Adipocyte (in vitro differentiated cells): ENCODE measurements at regions not wholly inside any gene's neighbourhood (a gene's known extent, or its start where the extent isn't known, plus 50 kb on each side); places are given as distances from the start of the nearest gene placed in this dataset.

Source experiments
- DNase-seq: peaks from one replicate; pipeline ENCODE4 v3.0.0-alpha.2; 2015; ENCODE audit warnings: low read depth
- H3K27me3 ChIP-seq: replicated peaks from 2 replicates; pipeline ENCODE4 v1.7.0; 2013; ENCODE audit warnings: mild to moderate bottlenecking, low read length, moderate library complexity; ENCODE audit not compliant: control insufficient read depth, insufficient read depth
- H3K36me3 ChIP-seq: 2 replicates; pipeline ENCODE4 v1.7.0; 2013; ENCODE audit warnings: low read length, mild to moderate bottlenecking, moderate library complexity; ENCODE audit not compliant: control insufficient read depth, insufficient read depth, severe bottlenecking
- H3K4me1 ChIP-seq: 2 replicates; pipeline ENCODE4 v1.7.0; 2013; ENCODE audit warnings: mild to moderate bottlenecking, low read length, moderate library complexity; ENCODE audit not compliant: control insufficient read depth, insufficient read depth
- H3K4me3 ChIP-seq: 2 replicates; pipeline ENCODE4 v1.7.0; 2013; ENCODE audit warnings: mild to moderate bottlenecking, low read length, moderate library complexity
- H3K9ac ChIP-seq: 2 replicates; pipeline ENCODE4 v1.7.0; 2013; ENCODE audit warnings: mild to moderate bottlenecking, low read length, moderate library complexity
- H3K9me3 ChIP-seq: 2 replicates; pipeline ENCODE4 v1.7.0; 2013; ENCODE audit warnings: mild to moderate bottlenecking, low read length, moderate library complexity; ENCODE audit not compliant: control insufficient read depth

DNA sequence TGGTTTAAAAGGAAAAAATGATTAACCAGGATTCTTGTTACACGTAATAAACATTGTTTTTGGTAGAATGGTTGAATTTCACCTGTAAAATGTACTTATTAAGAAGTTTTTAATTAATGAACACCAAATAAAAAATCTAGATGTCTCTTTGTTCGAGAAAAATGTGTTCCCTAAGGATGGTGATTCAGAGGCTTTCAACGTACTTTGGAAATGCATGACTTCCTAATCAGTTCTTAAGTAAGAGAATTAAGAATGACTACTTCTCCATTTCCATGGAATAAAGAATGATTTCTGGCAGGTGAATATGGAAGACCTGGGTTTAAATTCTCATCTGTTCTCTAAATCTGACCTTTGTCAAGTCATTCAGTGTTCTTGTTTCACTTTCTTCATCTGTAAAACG is 428.6 kb downstream of the KCNH5 start:
- H3K36me3 ChIP-seq = no peaks in the 10 kb centered on the region
- DNase-seq = no peak
- H3K4me1 ChIP-seq = no peaks in the 10 kb centered on the region
- H3K9me3 ChIP-seq = no peaks in the 10 kb centered on the region
- H3K9ac ChIP-seq = no peak overlapping the region
- H3K27me3 ChIP-seq = no peaks in the 10 kb centered on the region
- H3K4me3 ChIP-seq = no peak overlapping the region

DNA sequence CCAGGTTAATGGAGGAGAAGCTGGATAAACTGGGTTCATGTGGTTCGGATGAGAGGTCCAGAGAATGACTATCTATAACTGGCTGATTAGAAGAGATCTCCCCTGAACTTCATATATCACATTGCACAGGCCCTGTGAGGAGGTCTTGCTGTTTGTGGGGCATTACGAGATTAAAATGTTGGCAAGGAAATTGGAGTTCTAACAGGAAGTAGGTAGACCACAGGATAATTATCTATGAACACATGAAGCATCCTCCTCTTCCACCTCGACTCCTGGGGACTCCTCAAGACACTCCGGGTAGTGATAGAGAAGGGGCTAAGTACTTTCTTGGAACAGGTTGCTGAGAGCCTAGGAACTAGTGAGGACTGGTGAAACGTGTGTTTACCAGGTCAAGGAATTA is 418.8 kb downstream of the KCNH5 start:
- no peak overlapping the region for H3K9ac ChIP-seq
- no peaks in the 10 kb centered on the region for H3K36me3 ChIP-seq
- no peaks in the 10 kb centered on the region for H3K4me1 ChIP-seq
- DNase-seq = no peak
- no peaks in the 10 kb centered on the region for H3K27me3 ChIP-seq
- H3K4me3 ChIP-seq = no peak overlapping the region
- H3K9me3 ChIP-seq = no peaks in the 10 kb centered on the region

GRCh38 chr14:62629176-62629725 is 416.0 kb downstream of the KCNH5 start:
- Histone ChIP-seq H3K4me1 (no peaks in the 10 kb centered on the region), H3K9ac (no peak overlapping the region), H3K27me3 (no peaks in the 10 kb centered on the region), H3K36me3 (no peaks in the 10 kb centered on the region), H3K9me3 (no peaks in the 10 kb centered on the region), H3K4me3 (no peak overlapping the region)
- DNase-seq = no peak

DNA sequence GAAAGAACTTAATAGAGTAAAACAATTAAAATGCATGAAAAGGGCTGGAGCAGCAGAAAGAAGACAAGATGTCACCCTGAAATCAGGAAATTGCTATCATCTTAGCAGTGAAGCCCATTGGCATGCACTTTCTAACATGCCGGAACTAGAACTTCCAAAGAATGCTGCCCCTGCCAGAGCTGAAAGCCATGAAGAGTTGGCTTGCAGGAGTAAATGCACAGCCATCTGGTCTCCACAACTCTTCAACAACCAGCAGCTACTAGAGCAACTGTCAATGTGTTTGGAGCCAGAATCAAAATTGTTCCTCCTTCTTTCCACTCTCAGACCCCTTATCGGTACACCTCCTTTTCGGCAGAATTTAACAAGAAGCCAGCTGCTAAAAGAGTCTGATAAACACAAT is 414.1 kb downstream of the KCNH5 start:
- Histone ChIP-seq H3K9me3 (no peaks in the 10 kb centered on the region), H3K4me3 (no peak overlapping the region), H3K36me3 (no peaks in the 10 kb centered on the region), H3K9ac (no peak overlapping the region), H3K27me3 (no peaks in the 10 kb centered on the region), H3K4me1 (no peaks in the 10 kb centered on the region)
- DNase-seq = no peak

GRCh38 chr14:62632771-62633170 is 412.5 kb downstream of the KCNH5 start:
- H3K4me1 ChIP-seq = no peaks in the 10 kb centered on the region
- H3K36me3 ChIP-seq = no peaks in the 10 kb centered on the region
- DNase-seq = no peak
- no peaks in the 10 kb centered on the region for H3K9me3 ChIP-seq
- H3K9ac ChIP-seq = no peak overlapping the region
- no peak overlapping the region for H3K4me3 ChIP-seq
- H3K27me3 ChIP-seq = no peaks in the 10 kb centered on the region

DNA sequence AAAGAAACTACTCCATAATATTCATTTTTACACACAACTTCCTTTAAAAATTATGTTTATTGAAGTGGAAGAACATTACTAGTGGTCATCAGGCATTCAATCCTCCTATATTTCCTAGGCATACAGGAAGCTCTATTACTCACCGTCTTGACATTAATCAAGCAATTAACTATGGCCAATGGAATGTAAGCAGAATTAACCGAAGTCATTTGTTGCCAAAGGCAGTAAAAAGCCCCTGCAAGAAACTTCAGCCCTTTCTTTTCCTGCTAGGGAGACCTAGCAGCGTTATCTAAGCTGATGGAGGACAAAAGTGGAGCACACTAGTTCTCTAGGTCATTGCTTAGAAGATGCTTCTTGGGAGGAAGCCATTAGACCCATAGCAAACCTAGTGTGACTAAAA is 399.6 kb downstream of the KCNH5 start:
- peak; percentile 38 for DNase-seq
- no peak overlapping the region for H3K4me3 ChIP-seq
- H3K4me1 ChIP-seq = no peaks in the 10 kb centered on the region
- H3K9me3 ChIP-seq = no peaks in the 10 kb centered on the region
- no peaks in the 10 kb centered on the region for H3K36me3 ChIP-seq
- no peaks in the 10 kb centered on the region for H3K27me3 ChIP-seq
- H3K9ac ChIP-seq = no peak overlapping the region
